ENCODE measurements at regions not wholly inside any gene's neighbourhood (a gene's known extent, or its start where the extent isn't known, plus 50 kb on each side); places are given as distances from the start of the nearest gene placed in this dataset.

GRCh38 chr3:159560214-159560979 is 428.2 kb upstream of the IL12A start:
- no peak for DNase-seq

- no peak for DNase-seq
Observed at GRCh38 chr3:159565313-159565712, 423.3 kb upstream of the IL12A start.

- no peak for DNase-seq
Observed at GRCh38 chr3:159583662-159584061, 405.0 kb upstream of the IL12A start.

- no peak for DNase-seq
Observed at GRCh38 chr3:159584421-159584820, 404.2 kb upstream of the IL12A start.

DNA sequence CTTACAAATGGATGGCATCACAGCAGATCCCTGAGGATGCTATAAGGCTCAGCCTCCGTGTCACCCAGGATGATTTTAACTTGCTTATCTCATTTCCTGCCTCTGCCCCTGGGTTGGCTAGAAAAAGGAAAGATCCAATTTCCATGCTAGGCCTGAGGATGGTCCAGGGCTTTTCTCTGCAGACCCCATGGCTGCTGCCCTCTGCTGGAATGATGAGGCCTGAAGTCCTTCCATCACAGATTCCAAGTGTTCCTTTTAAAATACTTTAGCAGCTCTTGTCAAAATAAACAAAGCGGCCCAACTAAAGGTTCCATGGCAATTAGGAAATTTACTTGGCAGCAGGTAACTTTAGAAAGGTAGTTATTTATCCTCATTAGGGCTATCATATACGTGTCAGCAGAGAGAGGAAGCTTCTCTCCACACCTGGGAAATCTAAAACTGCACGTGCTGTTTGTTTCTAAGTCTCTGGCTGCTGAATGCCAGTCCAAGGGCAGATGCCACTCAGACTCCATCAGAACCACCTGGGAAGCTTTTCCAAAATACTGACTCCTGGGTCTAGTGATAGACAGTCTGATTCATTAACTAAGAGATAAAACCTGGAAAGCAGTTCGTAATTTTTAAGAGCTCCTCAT is 401.9 kb upstream of the IL12A start:
- DNase-seq: no peak

DNA sequence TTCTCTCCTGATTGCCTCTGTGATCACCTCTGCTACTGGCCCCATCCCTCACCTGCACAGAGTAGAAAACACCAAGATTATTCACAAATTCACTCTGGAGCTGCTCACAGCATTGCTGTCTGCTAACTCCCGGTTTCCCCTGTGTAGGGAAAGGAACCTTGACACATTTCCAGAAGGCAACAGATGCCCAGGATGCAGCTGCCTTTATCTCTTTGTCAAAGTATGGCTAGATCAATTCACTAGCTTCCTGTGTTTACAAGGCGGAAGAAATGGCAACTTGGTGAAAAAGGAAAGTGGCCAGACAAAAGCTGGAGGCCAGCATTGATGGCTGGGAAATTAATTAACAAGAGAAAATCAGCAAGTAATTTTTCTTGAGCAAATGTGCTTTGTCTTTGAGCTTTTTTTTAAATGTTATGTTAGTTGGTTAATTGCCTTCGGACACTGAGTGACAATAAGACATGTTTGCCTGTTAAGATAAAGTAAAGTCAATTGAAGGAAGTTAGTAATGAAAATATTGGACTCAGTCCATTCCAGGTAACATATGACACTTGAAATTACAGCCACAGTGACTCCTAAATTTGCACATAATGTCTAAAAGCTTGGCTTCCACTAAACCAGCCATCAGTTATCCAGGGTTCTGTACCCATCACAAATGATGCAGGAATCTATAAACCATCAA is 394.6 kb upstream of the IL12A start:
- no peak for DNase-seq

DNA sequence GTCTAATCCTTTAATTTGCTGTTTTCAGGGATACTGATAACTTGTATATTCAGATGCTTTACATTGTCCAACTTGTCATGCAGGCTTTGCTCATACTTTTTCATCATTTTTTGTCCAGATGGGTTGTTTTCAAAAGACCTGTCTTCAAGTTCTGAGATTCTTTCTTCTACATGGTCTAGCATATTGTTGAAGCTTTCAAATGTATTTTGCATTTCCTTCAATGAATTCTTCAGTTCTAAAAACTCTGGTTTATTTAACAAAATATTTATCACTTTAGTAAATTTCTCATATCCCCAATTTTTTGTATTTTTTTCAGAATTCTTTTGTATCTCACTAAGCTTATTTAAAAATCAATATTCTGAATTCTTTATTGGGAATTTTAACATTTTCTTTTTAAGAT is 388.3 kb upstream of the IL12A start:
- DNase-seq: no peak

GRCh38 chr3:159604151-159604581 is 384.5 kb upstream of the IL12A start:
- DNase-seq: no peak

GRCh38 chr3:159605101-159605500 is 383.5 kb upstream of the IL12A start:
- DNase-seq: no peak

GRCh38 chr3:159605776-159606175 is 382.9 kb upstream of the IL12A start:
- DNase-seq: no peak

GRCh38 chr3:159607856-159608255 is 380.8 kb upstream of the IL12A start:
- DNase-seq: no peak

DNA sequence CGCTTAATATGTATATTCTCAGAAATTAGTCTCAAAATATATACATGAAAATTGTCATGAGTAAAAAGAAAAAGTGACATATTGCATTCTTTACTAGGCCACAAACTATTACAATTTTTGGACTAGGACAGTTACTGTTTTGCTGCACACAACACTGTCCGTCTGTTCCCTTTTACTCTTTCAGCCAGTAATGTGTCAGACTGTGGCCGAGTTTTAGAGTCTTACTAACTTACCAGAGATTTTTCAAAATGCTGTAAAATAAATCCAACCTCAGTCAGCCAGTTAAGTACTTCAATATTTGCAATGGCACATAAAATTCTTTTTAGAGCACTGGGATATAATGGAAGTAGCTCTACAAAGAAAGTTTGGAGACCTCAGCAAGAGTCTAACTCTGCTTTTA is 380.3 kb upstream of the IL12A start:
- no peak for DNase-seq

DNA sequence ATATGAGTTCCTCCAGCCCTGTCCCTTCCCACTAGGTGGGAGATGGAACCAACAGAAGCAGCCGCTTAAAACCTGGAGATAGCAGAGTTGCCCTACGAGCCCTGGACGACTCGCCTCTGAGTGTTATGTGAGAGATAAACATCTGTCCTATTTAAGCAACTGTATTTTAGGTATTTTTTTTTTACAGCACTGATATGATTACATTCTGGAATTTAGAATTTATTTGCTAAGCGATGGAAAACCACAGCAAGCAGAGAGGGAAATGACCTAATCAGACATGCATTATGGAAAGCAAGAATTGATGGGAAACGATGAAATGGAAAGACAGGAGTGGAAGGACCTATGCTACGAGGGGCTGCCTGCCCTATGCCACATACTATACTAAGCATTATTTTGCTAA is 379.0 kb upstream of the IL12A start:
- no peak for DNase-seq

GRCh38 chr3:159616234-159616825 is 372.3 kb upstream of the IL12A start:
- no peak for DNase-seq

DNA sequence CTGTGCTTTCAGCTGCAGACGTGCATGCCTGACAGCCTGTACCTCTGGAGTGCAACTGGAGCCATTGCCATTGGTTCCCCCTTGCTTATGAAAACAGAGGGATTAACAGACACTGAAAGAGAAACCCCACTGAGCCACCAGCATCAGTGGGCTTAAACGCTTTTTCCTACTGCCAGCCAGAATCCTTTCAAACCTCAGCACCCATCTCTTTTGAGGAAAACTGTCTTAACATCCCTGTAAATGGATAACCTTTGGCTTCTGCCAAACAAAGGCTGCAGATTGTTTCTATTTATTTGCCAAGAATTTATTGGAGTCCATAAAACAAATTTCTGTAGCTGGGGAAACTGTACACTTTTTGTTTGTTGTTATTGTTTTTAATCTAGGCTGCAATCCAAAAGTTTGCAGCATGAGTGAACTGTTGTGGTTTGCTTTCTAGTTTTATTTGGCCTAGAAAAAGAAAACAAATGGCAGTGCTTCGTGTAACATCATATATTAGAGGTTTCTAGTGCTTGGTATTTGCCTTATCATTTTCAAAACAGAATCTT is 369.2 kb upstream of the IL12A start:
- no peak for DNase-seq

GRCh38 chr3:159620281-159620680 is 368.4 kb upstream of the IL12A start:
- no peak for DNase-seq

- DNase-seq: no peak
Observed at GRCh38 chr3:159620873-159621272, 367.8 kb upstream of the IL12A start.

DNA sequence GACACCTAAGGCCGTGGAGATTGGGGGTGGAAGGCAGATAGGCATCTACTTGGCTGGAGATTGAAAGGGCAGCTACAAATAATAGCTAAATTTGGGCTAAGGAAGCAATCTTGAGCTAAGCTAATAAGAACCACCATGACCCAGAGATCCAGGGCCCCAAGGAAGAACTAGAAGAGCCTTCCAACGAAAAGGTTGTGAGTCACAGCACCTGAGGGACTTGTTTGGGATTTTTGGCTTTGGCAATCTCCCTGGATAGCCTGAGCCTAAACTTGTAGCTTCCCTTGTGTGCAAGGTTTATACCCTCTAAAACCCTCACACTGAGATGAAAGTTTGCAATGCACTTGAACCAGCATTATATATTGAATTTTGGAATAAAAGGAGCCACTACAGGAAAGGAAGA is 364.0 kb upstream of the IL12A start:
- DNase-seq: no peak

DNA sequence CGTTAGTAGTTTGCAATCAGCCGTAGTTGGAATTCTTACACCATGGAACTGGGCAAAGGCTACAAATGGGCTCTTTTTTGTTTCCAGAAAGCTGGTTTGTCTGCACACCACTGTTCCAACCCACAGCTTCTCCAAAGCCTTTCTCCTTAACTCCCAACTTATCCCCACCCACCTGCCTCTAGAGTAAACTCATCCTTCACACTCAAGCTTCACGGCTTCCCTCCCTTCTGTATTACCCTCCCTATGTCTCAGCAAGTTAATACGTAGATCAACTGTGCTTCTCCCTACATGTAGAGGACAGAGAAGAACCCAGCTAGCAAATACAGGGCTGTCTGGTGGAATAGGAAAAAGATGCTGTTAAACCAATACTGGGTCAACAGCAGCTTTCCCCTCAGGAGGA is 363.0 kb upstream of the IL12A start:
- no peak for DNase-seq

DNA sequence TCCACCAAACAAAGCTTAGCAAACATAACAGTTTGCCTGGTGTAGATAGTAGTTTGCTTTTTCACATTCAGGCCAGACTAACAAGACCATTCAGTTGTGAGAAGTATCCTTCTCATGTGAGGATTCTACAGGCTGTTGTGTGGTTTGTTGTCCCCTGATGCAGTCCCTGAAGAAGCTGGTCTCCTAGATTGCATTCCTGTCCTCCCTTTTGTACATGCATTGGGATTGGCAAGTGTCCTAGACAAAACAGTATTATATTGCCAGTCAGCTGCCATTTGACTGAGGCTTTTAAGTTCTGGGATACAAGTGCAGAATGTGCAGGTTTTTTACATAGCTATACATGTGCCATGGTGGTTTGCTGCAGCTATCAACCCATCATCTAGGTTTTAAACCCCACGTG is 362.0 kb upstream of the IL12A start:
- DNase-seq: no peak

GRCh38 chr3:159627229-159627628 is 361.4 kb upstream of the IL12A start:
- no peak for DNase-seq

DNA sequence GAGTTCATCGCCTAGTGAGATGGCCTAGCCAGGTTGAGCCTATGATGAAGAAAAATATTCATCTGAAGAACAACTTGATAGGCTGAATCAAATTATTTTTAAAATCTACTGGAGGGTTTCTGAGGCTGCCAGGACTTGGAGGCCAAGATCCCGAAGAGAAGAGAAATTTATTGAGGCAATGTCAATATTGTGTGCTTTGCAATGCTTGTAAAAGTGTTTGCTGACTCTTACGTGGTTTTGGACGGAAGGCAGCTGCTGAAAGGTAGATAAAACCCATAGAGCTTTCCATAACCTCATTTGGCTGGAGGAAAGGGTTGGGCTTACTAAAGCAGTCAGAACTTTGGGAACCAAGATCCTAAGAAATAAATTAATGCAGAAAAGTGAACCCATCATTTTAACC is 361.0 kb upstream of the IL12A start:
- DNase-seq: no peak

GRCh38 chr3:159629329-159630084 is 359.1 kb upstream of the IL12A start:
- DNase-seq: no peak

All from activated CD4-positive, alpha-beta T cell treated with anti-CD3 and anti-CD28 coated beads, Interleukin-2, amount 50 U/mL, for 16 hours (primary cell).